HEK293 (cell line): ENCODE measurements at regions not wholly inside any gene's neighbourhood (a gene's known extent, or its start where the extent isn't known, plus 50 kb on each side); places are given as distances from the start of the nearest gene placed in this dataset.
"Not testable (repeated sequence)": the region's sequence is repeated elsewhere in the genome, so short reads cannot be mapped to it uniquely, and the experiment has no call there.

Experiments used
- CTCF ChIA-PET: fragments of 350-600 bp; formaldehyde crosslinking; extraction: SDS; loops from one replicate; lab custom pipeline; 2021; ENCODE audit warnings: antibody characterized with exemption; lab: Yijun Ruan, JAX
- POLR2A ChIA-PET: fragments of 300-600 bp; formaldehyde crosslinking; extraction: SDS; loops from one replicate; lab custom pipeline; 2020; ENCODE audit warnings: antibody characterized with exemption, inconsistent platforms; lab: Yijun Ruan, JAX
- H3K27ac ChIP-seq: fragments of 200-500 bp; sonication (Bioruptor generic); 2 replicates; pipeline ENCODE4 v1.5.1; 2014; ENCODE audit warnings: low read depth, low read length, control low read depth, inconsistent platforms; ENCODE audit errors: extremely low read depth
- H3K36me3 ChIP-seq, 2 experiments: fragments of 200-500 bp in 1 of 2; sonication (Bioruptor generic) in 1 of 2; 1 replicate in 1 of 2; 2 replicates in 1 of 2; pipeline ENCODE4 v1.5.1; 2014 to 2017; ENCODE audit warnings: inconsistent platforms in 2 of 2, low read length in 2 of 2; ENCODE audit not compliant: control insufficient read depth in 2 of 2, insufficient read depth in 1 of 2
- H3K4me1 ChIP-seq: fragments of 200-500 bp; sonication (Bioruptor generic); 2 replicates; pipeline ENCODE4 v1.5.1; 2014; ENCODE audit warnings: mild to moderate bottlenecking, low read length, inconsistent platforms; ENCODE audit not compliant: control insufficient read depth, insufficient read depth
- H3K4me3 ChIP-seq: 2 replicates; pipeline ENCODE4 v1.5.1; 2011; ENCODE audit warnings: low read depth, mild to moderate bottlenecking, control low read depth, low read length, moderate library complexity
- H3K9me3 ChIP-seq: fragments of 200-500 bp; sonication (Bioruptor generic); 2 replicates; pipeline ENCODE4 v1.5.1; 2014; ENCODE audit warnings: low read depth, low read length, inconsistent platforms; ENCODE audit not compliant: control insufficient read depth, insufficient read depth
- ZBTB49 ChIP-seq: fragments of 450-650 bp; formaldehyde crosslinking; IDR thresholded peaks from 2 replicates; pipeline ENCODE4 v1.5.1; 2016; ENCODE audit warnings: missing biosample characterization, missing genetic modification characterization, low read depth
- ZFP69B ChIP-seq: fragments of 450-650 bp; formaldehyde crosslinking; IDR thresholded peaks from 2 replicates; pipeline ENCODE4 v1.5.1; 2016; ENCODE audit warnings: missing biosample characterization, missing genetic modification characterization
- ZNF2 ChIP-seq: fragments of 450-650 bp; formaldehyde crosslinking; IDR thresholded peaks from 2 replicates; pipeline ENCODE4 v1.5.1; 2016; ENCODE audit warnings: missing biosample characterization, missing genetic modification characterization
- ZNF248 ChIP-seq: fragments of 450-650 bp; formaldehyde crosslinking; IDR thresholded peaks from 2 replicates; pipeline ENCODE4 v1.5.1; 2017; ENCODE audit warnings: missing biosample characterization, missing genetic modification characterization
- ZNF324 ChIP-seq: fragments of 450-650 bp; formaldehyde crosslinking; IDR thresholded peaks from 2 replicates; pipeline ENCODE4 v1.5.1; 2016; ENCODE audit warnings: missing biosample characterization, missing genetic modification characterization
- ZNF521 ChIP-seq: fragments of 450-650 bp; formaldehyde crosslinking; IDR thresholded peaks from 2 replicates; pipeline ENCODE4 v1.5.1; 2017; ENCODE audit warnings: missing biosample characterization, mild to moderate bottlenecking, missing genetic modification characterization
- ZNF645 ChIP-seq: fragments of 450-650 bp; formaldehyde crosslinking; IDR thresholded peaks from 2 replicates; pipeline ENCODE4; 2016; ENCODE audit warnings: missing biosample characterization, missing genetic modification characterization
- ZSCAN4 ChIP-seq: fragments of 450-650 bp; formaldehyde crosslinking; IDR thresholded peaks from 2 replicates; pipeline ENCODE4 v1.5.1; 2017; ENCODE audit warnings: missing biosample characterization, missing genetic modification characterization
- TF ChIP-seq, protein P1 (sequence below): fragments of 450-650 bp; formaldehyde crosslinking; IDR thresholded peaks from 2 replicates; pipeline ENCODE4 v1.5.1; 2016; ENCODE audit warnings: missing biosample characterization, missing genetic modification characterization
- TF ChIP-seq, protein P2 (sequence below): fragments of 450-650 bp; formaldehyde crosslinking; IDR thresholded peaks from 2 replicates; pipeline ENCODE4 v1.5.1; 2017; ENCODE audit warnings: missing biosample characterization, missing genetic modification characterization

GRCh38 chr7:50898604-50899477 lies 116.1 kb upstream of the GRB10 start:
- TF ChIP-seq, protein P1, sequence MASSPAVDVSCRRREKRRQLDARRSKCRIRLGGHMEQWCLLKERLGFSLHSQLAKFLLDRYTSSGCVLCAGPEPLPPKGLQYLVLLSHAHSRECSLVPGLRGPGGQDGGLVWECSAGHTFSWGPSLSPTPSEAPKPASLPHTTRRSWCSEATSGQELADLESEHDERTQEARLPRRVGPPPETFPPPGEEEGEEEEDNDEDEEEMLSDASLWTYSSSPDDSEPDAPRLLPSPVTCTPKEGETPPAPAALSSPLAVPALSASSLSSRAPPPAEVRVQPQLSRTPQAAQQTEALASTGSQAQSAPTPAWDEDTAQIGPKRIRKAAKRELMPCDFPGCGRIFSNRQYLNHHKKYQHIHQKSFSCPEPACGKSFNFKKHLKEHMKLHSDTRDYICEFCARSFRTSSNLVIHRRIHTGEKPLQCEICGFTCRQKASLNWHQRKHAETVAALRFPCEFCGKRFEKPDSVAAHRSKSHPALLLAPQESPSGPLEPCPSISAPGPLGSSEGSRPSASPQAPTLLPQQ (tag by site-specific recombination), result peak; percentile 21; the same call in 1 of the 2 replicates
- TF ChIP-seq ZFP69B, result peak; percentile 69; the same call in 1 of the 2 replicates
- H3K36me3 ChIP-seq, POLR2A ChIA-PET, H3K27ac ChIP-seq, CTCF ChIA-PET, H3K4me1 ChIP-seq, H3K9me3 ChIP-seq, H3K4me3 ChIP-seq: not testable (repeated sequence)

DNA sequence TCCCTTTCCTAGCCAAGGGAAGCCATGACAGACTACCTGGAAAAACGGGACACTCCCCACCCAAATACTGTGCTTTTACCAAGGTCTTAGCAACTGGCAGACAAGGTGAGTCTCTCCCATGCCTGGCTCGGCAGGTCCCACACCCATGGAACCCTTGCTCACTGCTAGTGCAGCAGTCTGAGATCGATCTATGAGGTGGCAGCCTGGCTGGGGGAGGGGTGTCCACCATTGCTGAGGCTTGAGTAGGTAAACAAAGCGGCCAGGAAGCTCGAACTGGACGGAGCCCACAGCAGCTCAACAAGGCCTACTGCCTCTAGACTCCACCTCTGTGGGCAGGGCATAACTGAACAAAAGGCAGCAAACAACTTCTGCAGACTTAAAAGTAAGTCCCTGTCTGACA lies 104.4 kb upstream of the GRB10 start:
- POLR2A ChIA-PET, result not testable (repeated sequence)

DNA sequence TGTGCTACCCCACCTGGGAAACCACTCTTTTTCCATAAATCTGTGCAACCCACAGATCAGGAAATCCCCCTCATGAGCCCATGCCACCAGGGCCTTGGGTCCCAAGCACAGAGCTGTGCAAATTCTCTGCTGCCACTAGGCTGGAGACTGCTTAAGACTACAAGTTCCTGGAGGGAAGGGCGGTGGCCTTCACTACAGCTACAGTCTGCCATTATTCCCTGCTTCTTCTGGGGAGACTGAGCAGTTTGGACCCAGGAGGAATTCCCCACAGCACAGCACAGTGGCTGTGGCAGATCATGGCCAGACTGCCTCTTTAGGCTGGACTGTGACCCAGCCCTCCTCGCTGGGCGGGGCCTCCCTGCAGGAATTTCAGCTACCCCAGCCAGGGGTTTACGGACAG lies 89.7 kb upstream of the GRB10 start:
- no peaks in the 10 kb centered on the region for H3K4me1 ChIP-seq
- TF ChIP-seq ZBTB49 (tag by site-specific recombination) (no peak), ZNF2 (no peak), ZNF521 (no peak), ZNF248 (tag by site-specific recombination) (no peak), ZNF324 (tag by site-specific recombination) (no peak), ZSCAN4 (tag by site-specific recombination) (no peak), ZNF645 (tag by site-specific recombination) (no peak)
- TF ChIP-seq, protein P2, sequence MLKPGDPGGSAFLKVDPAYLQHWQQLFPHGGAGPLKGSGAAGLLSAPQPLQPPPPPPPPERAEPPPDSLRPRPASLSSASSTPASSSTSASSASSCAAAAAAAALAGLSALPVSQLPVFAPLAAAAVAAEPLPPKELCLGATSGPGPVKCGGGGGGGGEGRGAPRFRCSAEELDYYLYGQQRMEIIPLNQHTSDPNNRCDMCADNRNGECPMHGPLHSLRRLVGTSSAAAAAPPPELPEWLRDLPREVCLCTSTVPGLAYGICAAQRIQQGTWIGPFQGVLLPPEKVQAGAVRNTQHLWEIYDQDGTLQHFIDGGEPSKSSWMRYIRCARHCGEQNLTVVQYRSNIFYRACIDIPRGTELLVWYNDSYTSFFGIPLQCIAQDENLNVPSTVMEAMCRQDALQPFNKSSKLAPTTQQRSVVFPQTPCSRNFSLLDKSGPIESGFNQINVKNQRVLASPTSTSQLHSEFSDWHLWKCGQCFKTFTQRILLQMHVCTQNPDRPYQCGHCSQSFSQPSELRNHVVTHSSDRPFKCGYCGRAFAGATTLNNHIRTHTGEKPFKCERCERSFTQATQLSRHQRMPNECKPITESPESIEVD (tag by site-specific recombination), result no peak
- H3K9me3 ChIP-seq, result no peaks in the 10 kb centered on the region
- H3K36me3 ChIP-seq, result no peaks in the 10 kb centered on the region
- CTCF ChIA-PET, result no interaction called here
- no peak overlapping the region for H3K27ac ChIP-seq
- POLR2A ChIA-PET, result no interaction called here
- H3K4me3 ChIP-seq, result no peak overlapping the region

More for the DNA sequence above, 104.4 kb upstream of the GRB10 start:
- not testable (repeated sequence) for H3K4me1 ChIP-seq, H3K9me3 ChIP-seq, H3K36me3 ChIP-seq, H3K4me3 ChIP-seq, H3K27ac ChIP-seq
- CTCF ChIA-PET, result interaction anchor here (1.0 kb wide), 1 partner anchor 11 kb away, joined by 3 read pairs; no protein-coding TSS in a partner anchor
